Endothelial cell of umbilical vein (primary cell): ENCODE measurements at regions not wholly inside any gene's neighbourhood (a gene's known extent, or its start where the extent isn't known, plus 50 kb on each side); places are given as distances from the start of the nearest gene placed in this dataset.

Source experiments
- BruUV-seq: library from RNA; stranded (reverse); fragments of 400-500 nt; replicated peaks from 2 replicates; lab custom pipeline; 2021; lab: Mats Ljungman, UMichigan
- CTCF ChIA-PET: fragments of 300-600, 350-600 bp; sonication (Branson Sonifier 250); formaldehyde crosslinking; loops from one replicate; lab custom pipeline; 2021; ENCODE audit warnings: antibody characterized with exemption, inconsistent platforms; lab: Charles Lee
- POLR2A ChIA-PET: fragments of 300-600, 350-600 bp; sonication (Branson Sonifier 250); formaldehyde crosslinking; loops from one replicate; lab custom pipeline; 2021; ENCODE audit warnings: antibody characterized with exemption, inconsistent platforms; lab: Charles Lee
- DNase-seq: peaks from one replicate; pipeline ENCODE4 v3.0.0-alpha.2; 2011; ENCODE audit warnings: low read depth, low spot score
- FAIRE-seq: peaks from 2 replicates; lab custom pipeline; 2011; peaks lifted over from hg19 to GRCh38; lab: Jason Lieb, UNC
- H2AFZ ChIP-seq: 2 replicates; pipeline ENCODE4 v1.6.0; 2012; ENCODE audit warnings: low read depth, low read length, control low read depth, inconsistent platforms
- H3K27ac ChIP-seq: 2 replicates; pipeline ENCODE4 v1.5.1; 2011; ENCODE audit warnings: low read depth, mild to moderate bottlenecking, control low read depth, low read length, moderate library complexity; ENCODE audit not compliant: insufficient read depth
- H3K27me3 ChIP-seq, 2 experiments: 2 replicates each; pipeline versions ENCODE4 v1.6.0 to v1.6.1; 2011; ENCODE audit warnings: low read length in 2 of 2, mixed read lengths in 1 of 2; ENCODE audit not compliant: control insufficient read depth in 2 of 2, insufficient read depth in 2 of 2
- H3K36me3 ChIP-seq, 2 experiments: 2 replicates in 1 of 2; 3 replicates in 1 of 2; pipeline ENCODE4 v1.5.1; 2011; ENCODE audit warnings: low read length in 2 of 2, mild to moderate bottlenecking in 1 of 2, moderate library complexity in 1 of 2; ENCODE audit not compliant: control insufficient read depth in 2 of 2, insufficient read depth in 2 of 2; ENCODE audit errors: extremely low read depth in 1 of 2
- H3K4me1 ChIP-seq: 3 replicates; pipeline ENCODE4 v1.5.1; 2011; ENCODE audit warnings: mild to moderate bottlenecking, low read length; ENCODE audit not compliant: control insufficient read depth, insufficient read depth; ENCODE audit errors: extremely low read depth
- H3K4me2 ChIP-seq: 2 replicates; pipeline ENCODE4 v1.6.1; 2011; ENCODE audit warnings: low read length, control low read depth, mixed read lengths; ENCODE audit not compliant: insufficient read depth
- H3K4me3 ChIP-seq, 3 experiments: fragments of 200-600 bp in 1 of 3; sonication (generic), shearing (Covaris generic) in 1 of 3; replicated peaks in 1 of 3; 2 replicates each; pipeline ENCODE4 v1.5.1; 2011 to 2016; ENCODE audit warnings: control low read depth in 3 of 3, low read length in 3 of 3, mild to moderate bottlenecking in 2 of 3, inconsistent platforms in 1 of 3, low read depth in 1 of 3, moderate library complexity in 1 of 3; ENCODE audit not compliant: insufficient read depth in 1 of 3
- H3K79me2 ChIP-seq: 2 replicates; pipeline ENCODE4 v1.6.0; 2012; ENCODE audit warnings: low read length, inconsistent platforms; ENCODE audit not compliant: control insufficient read depth, insufficient read depth
- H3K9ac ChIP-seq: replicated peaks from 2 replicates; pipeline ENCODE3; 2011; ENCODE audit warnings: low read length, control low read depth; ENCODE audit not compliant: insufficient read depth; ENCODE audit errors: extremely low read depth
- H3K9me1 ChIP-seq: replicated peaks from 3 replicates; pipeline ENCODE4 v1.6.0; 2011; ENCODE audit warnings: mild to moderate bottlenecking, low read length; ENCODE audit not compliant: control insufficient read depth, insufficient read depth; ENCODE audit errors: extremely low read depth
- H3K9me3 ChIP-seq: replicated peaks from 2 replicates; pipeline ENCODE4 v1.5.1; 2012; ENCODE audit warnings: low read length, inconsistent platforms; ENCODE audit not compliant: control insufficient read depth, insufficient read depth
- H4K20me1 ChIP-seq: replicated peaks from 2 replicates; pipeline ENCODE3; 2011; ENCODE audit warnings: mild to moderate bottlenecking, low read length; ENCODE audit not compliant: control insufficient read depth, insufficient read depth; ENCODE audit errors: extremely low read depth
- CTCF ChIP-seq, 2 donors: IDR thresholded peaks; 1 replicate in 1 of 2; 2 replicates in 1 of 2; pipeline ENCODE4 v1.5.1; 2011; ENCODE audit warnings: low read length in 2 of 2, mild to moderate bottlenecking in 2 of 2, moderate library complexity in 2 of 2, control low read depth in 1 of 2, inconsistent platforms in 1 of 2, low read depth in 1 of 2; ENCODE audit not compliant: insufficient read depth in 1 of 2; ENCODE audit errors: extremely low read depth in 1 of 2
- EZH2 ChIP-seq: IDR thresholded peaks from 2 replicates; pipeline ENCODE4 v1.6.1; 2012; ENCODE audit warnings: borderline replicate concordance, low read depth, mild to moderate bottlenecking, moderate library complexity, low read length, inconsistent platforms; ENCODE audit not compliant: severe bottlenecking
- FOS ChIP-seq: IDR thresholded peaks from 2 replicates; pipeline ENCODE4 v1.6.1; 2011; ENCODE audit warnings: mild to moderate bottlenecking, low read length, moderate library complexity, borderline replicate concordance; ENCODE audit not compliant: insufficient read depth
- GATA2 ChIP-seq: IDR thresholded peaks from 2 replicates; pipeline ENCODE4 v1.7.0; 2011; ENCODE audit warnings: low read depth, mild to moderate bottlenecking, moderate library complexity, mixed read lengths, low read length; ENCODE audit not compliant: insufficient read length, insufficient read depth
- JUN ChIP-seq: IDR thresholded peaks from 2 replicates; pipeline ENCODE4 v1.6.1; 2011; ENCODE audit warnings: borderline replicate concordance, low read depth; ENCODE audit not compliant: insufficient read length, insufficient read depth
- MAX ChIP-seq: IDR thresholded peaks from 2 replicates; pipeline ENCODE4 v1.6.1; 2011; ENCODE audit not compliant: insufficient read depth, insufficient read length
- MYC ChIP-seq: IDR thresholded peaks from one replicate; pipeline ENCODE4 v1.6.1; 2011; ENCODE audit warnings: mild to moderate bottlenecking, low read depth, low read length
- POLR2A ChIP-seq: IDR thresholded peaks from 2 replicates; pipeline ENCODE4 v1.6.1; 2012; ENCODE audit warnings: low read depth, mild to moderate bottlenecking, control low read depth, low read length
- POLR2AphosphoS5 ChIP-seq: IDR thresholded peaks from 2 replicates; pipeline ENCODE4 v1.6.1; 2012; ENCODE audit warnings: low read depth, mild to moderate bottlenecking, control low read depth, low read length, moderate library complexity; ENCODE audit not compliant: insufficient read depth
- dilution Hi-C: fragments of 300-500 bp; cut with MboI; formaldehyde crosslinking; loops from one replicate; pipeline ENCODE4 v1.15.0; 2019; ENCODE audit warnings: low sequenced_read_pairs; ENCODE audit not compliant: extremely low pct_ligation_motif_present
- intact Hi-C: fragments of 100-400 bp; cut with micrococcal nuclease; formaldehyde crosslinking; loops from one replicate; pipeline ENCODE4 v1.10.0; 2022

- FAIRE-seq, result no peak
These were observed 120.5 kb upstream of the ASCC3 start for GRCh38 chr6:101001607-101002006.

More at GRCh38 chr6:101001607-101002006, 120.5 kb upstream of the ASCC3 start:
- H3K4me2 ChIP-seq, result no peak overlapping the region
- no peak for DNase-seq
- no peaks in the 10 kb centered on the region for H4K20me1 ChIP-seq
- peaks cover 2% of the 10 kb centered on the region for H3K9me3 ChIP-seq
- intact Hi-C loops (no loop called here), dilution Hi-C loops (no loop called here)
- no peaks in the 10 kb centered on the region for H3K9me1 ChIP-seq
- POLR2A ChIA-PET, result no interaction called here
- no peak overlapping the region for H3K27ac ChIP-seq
- no peaks in the 10 kb centered on the region for H3K27me3 ChIP-seq
- no TSS peak for BruUV-seq
- H3K36me3 ChIP-seq, result no peaks in the 10 kb centered on the region
- TF ChIP-seq POLR2A (no peak), FOS (no peak), MAX (no peak), CTCF (IDR thresholded peaks at IDR 0.05; ENCODE audit: extremely low read depth in 1 of 2, insufficient read depth in 1 of 2, low read depth in 1 of 2, low read length in 2 of 2) (no peak), MYC (no peak), POLR2AphosphoS5 (no peak), JUN (no peak), EZH2 (no peak), GATA2 (no peak)
- no peaks in the 10 kb centered on the region for H3K79me2 ChIP-seq
- CTCF ChIA-PET, result no interaction called here
- H3K4me3 ChIP-seq, result no peak overlapping the region
- no peak overlapping the region for H3K9ac ChIP-seq
- H2AFZ ChIP-seq, result no peak overlapping the region
- no peaks in the 10 kb centered on the region for H3K4me1 ChIP-seq
